Endothelial cell of umbilical vein (primary cell): ENCODE measurements at regions not wholly inside any gene's neighbourhood (a gene's known extent, or its start where the extent isn't known, plus 50 kb on each side); places are given as distances from the start of the nearest gene placed in this dataset.

Experiments used
- BruUV-seq: library from RNA; stranded (reverse); fragments of 400-500 nt; replicated peaks from 2 replicates; lab custom pipeline; 2021; lab: Mats Ljungman, UMichigan
- CTCF ChIA-PET: fragments of 300-600, 350-600 bp; sonication (Branson Sonifier 250); formaldehyde crosslinking; loops from one replicate; lab custom pipeline; 2021; ENCODE audit warnings: antibody characterized with exemption, inconsistent platforms; lab: Charles Lee
- POLR2A ChIA-PET: fragments of 300-600, 350-600 bp; sonication (Branson Sonifier 250); formaldehyde crosslinking; loops from one replicate; lab custom pipeline; 2021; ENCODE audit warnings: antibody characterized with exemption, inconsistent platforms; lab: Charles Lee
- DNase-seq: peaks from one replicate; pipeline ENCODE4 v3.0.0-alpha.2; 2011; ENCODE audit warnings: low read depth, low spot score
- FAIRE-seq: peaks from 2 replicates; lab custom pipeline; 2011; peaks lifted over from hg19 to GRCh38; lab: Jason Lieb, UNC
- H2AFZ ChIP-seq: 2 replicates; pipeline ENCODE4 v1.6.0; 2012; ENCODE audit warnings: low read depth, low read length, control low read depth, inconsistent platforms
- H3K27ac ChIP-seq: 2 replicates; pipeline ENCODE4 v1.5.1; 2011; ENCODE audit warnings: low read depth, mild to moderate bottlenecking, control low read depth, low read length, moderate library complexity; ENCODE audit not compliant: insufficient read depth
- H3K27me3 ChIP-seq, 2 experiments: 2 replicates each; pipeline versions ENCODE4 v1.6.0 to v1.6.1; 2011; ENCODE audit warnings: low read length in 2 of 2, mixed read lengths in 1 of 2; ENCODE audit not compliant: control insufficient read depth in 2 of 2, insufficient read depth in 2 of 2
- H3K36me3 ChIP-seq, 2 experiments: 2 replicates in 1 of 2; 3 replicates in 1 of 2; pipeline ENCODE4 v1.5.1; 2011; ENCODE audit warnings: low read length in 2 of 2, mild to moderate bottlenecking in 1 of 2, moderate library complexity in 1 of 2; ENCODE audit not compliant: control insufficient read depth in 2 of 2, insufficient read depth in 2 of 2; ENCODE audit errors: extremely low read depth in 1 of 2
- H3K4me1 ChIP-seq: 3 replicates; pipeline ENCODE4 v1.5.1; 2011; ENCODE audit warnings: mild to moderate bottlenecking, low read length; ENCODE audit not compliant: control insufficient read depth, insufficient read depth; ENCODE audit errors: extremely low read depth
- H3K4me2 ChIP-seq: 2 replicates; pipeline ENCODE4 v1.6.1; 2011; ENCODE audit warnings: low read length, control low read depth, mixed read lengths; ENCODE audit not compliant: insufficient read depth
- H3K4me3 ChIP-seq, 3 experiments: fragments of 200-600 bp in 1 of 3; sonication (generic), shearing (Covaris generic) in 1 of 3; replicated peaks in 1 of 3; 2 replicates each; pipeline ENCODE4 v1.5.1; 2011 to 2016; ENCODE audit warnings: control low read depth in 3 of 3, low read length in 3 of 3, mild to moderate bottlenecking in 2 of 3, inconsistent platforms in 1 of 3, low read depth in 1 of 3, moderate library complexity in 1 of 3; ENCODE audit not compliant: insufficient read depth in 1 of 3
- H3K79me2 ChIP-seq: 2 replicates; pipeline ENCODE4 v1.6.0; 2012; ENCODE audit warnings: low read length, inconsistent platforms; ENCODE audit not compliant: control insufficient read depth, insufficient read depth
- H3K9ac ChIP-seq: replicated peaks from 2 replicates; pipeline ENCODE3; 2011; ENCODE audit warnings: low read length, control low read depth; ENCODE audit not compliant: insufficient read depth; ENCODE audit errors: extremely low read depth
- H3K9me1 ChIP-seq: replicated peaks from 3 replicates; pipeline ENCODE4 v1.6.0; 2011; ENCODE audit warnings: mild to moderate bottlenecking, low read length; ENCODE audit not compliant: control insufficient read depth, insufficient read depth; ENCODE audit errors: extremely low read depth
- H3K9me3 ChIP-seq: replicated peaks from 2 replicates; pipeline ENCODE4 v1.5.1; 2012; ENCODE audit warnings: low read length, inconsistent platforms; ENCODE audit not compliant: control insufficient read depth, insufficient read depth
- H4K20me1 ChIP-seq: replicated peaks from 2 replicates; pipeline ENCODE3; 2011; ENCODE audit warnings: mild to moderate bottlenecking, low read length; ENCODE audit not compliant: control insufficient read depth, insufficient read depth; ENCODE audit errors: extremely low read depth
- EZH2 ChIP-seq: IDR thresholded peaks from 2 replicates; pipeline ENCODE4 v1.6.1; 2012; ENCODE audit warnings: borderline replicate concordance, low read depth, mild to moderate bottlenecking, moderate library complexity, low read length, inconsistent platforms; ENCODE audit not compliant: severe bottlenecking
- FOS ChIP-seq: IDR thresholded peaks from 2 replicates; pipeline ENCODE4 v1.6.1; 2011; ENCODE audit warnings: mild to moderate bottlenecking, low read length, moderate library complexity, borderline replicate concordance; ENCODE audit not compliant: insufficient read depth
- GATA2 ChIP-seq: IDR thresholded peaks from 2 replicates; pipeline ENCODE4 v1.7.0; 2011; ENCODE audit warnings: low read depth, mild to moderate bottlenecking, moderate library complexity, mixed read lengths, low read length; ENCODE audit not compliant: insufficient read length, insufficient read depth
- JUN ChIP-seq: IDR thresholded peaks from 2 replicates; pipeline ENCODE4 v1.6.1; 2011; ENCODE audit warnings: borderline replicate concordance, low read depth; ENCODE audit not compliant: insufficient read length, insufficient read depth
- MYC ChIP-seq: IDR thresholded peaks from one replicate; pipeline ENCODE4 v1.6.1; 2011; ENCODE audit warnings: mild to moderate bottlenecking, low read depth, low read length
- dilution Hi-C: fragments of 300-500 bp; cut with MboI; formaldehyde crosslinking; loops from one replicate; pipeline ENCODE4 v1.15.0; 2019; ENCODE audit warnings: low sequenced_read_pairs; ENCODE audit not compliant: extremely low pct_ligation_motif_present
- intact Hi-C: fragments of 100-400 bp; cut with micrococcal nuclease; formaldehyde crosslinking; loops from one replicate; pipeline ENCODE4 v1.10.0; 2022
- TF ChIP-seq, protein P1 (sequence below), 2 donors: IDR thresholded peaks; 1 replicate in 1 of 2; 2 replicates in 1 of 2; pipeline ENCODE4 v1.5.1; 2011; ENCODE audit warnings: low read length in 2 of 2, mild to moderate bottlenecking in 2 of 2, moderate library complexity in 2 of 2, control low read depth in 1 of 2, inconsistent platforms in 1 of 2, low read depth in 1 of 2; ENCODE audit not compliant: insufficient read depth in 1 of 2; ENCODE audit errors: extremely low read depth in 1 of 2

DNA sequence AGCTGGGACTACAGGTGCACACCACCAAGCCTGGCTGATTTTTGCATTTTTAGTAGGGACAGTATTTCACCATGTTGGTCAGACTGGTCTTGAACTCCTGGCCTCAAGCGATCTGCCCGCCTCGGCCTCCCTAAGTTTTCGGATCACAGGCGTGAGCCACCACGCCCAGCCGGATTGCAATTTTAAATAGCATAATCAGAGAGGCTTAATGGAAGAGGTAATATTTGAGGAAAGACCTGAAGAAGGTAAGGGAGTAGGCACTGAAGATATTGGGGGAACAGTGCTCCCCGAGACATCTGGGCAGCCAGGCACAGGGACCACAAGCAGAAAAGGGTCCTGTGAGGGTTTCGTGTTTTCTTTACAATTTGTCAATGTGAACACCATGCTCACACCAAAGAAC lies 61.4 kb upstream of the USP6NL start:
- H3K4me1 ChIP-seq = peaks cover 21% of the 10 kb centered on the region
- dilution Hi-C loops = no loop called here
- DNase-seq = no peak
- no peaks in the 10 kb centered on the region for H3K27me3 ChIP-seq
- H3K9ac ChIP-seq = no peak overlapping the region
- no peak for FAIRE-seq
- ChIA-PET CTCF (interaction anchor here (0.5 to 2.3 kb wide), 6 partner anchors 13 to 126 kb away, joined by 3 to 13 read pairs (median 4); no protein-coding TSS in a partner anchor), POLR2A (interaction anchor here (1.1 to 1.2 kb wide), 2 partner anchors 13 to 23 kb away, joined by 3 to 7 read pairs; no protein-coding TSS in a partner anchor)
- no peak overlapping the region for H3K27ac ChIP-seq
- no peaks in the 10 kb centered on the region for H3K9me1 ChIP-seq
- H3K4me2 ChIP-seq = no peak overlapping the region
- H3K9me3 ChIP-seq = no peaks in the 10 kb centered on the region
- no peak overlapping the region for H3K4me3 ChIP-seq
- no TSS peak for BruUV-seq
- no peak overlapping the region for H2AFZ ChIP-seq
- TF ChIP-seq MYC = no peak
- no peak for TF ChIP-seq GATA2
- TF ChIP-seq, protein P1, sequence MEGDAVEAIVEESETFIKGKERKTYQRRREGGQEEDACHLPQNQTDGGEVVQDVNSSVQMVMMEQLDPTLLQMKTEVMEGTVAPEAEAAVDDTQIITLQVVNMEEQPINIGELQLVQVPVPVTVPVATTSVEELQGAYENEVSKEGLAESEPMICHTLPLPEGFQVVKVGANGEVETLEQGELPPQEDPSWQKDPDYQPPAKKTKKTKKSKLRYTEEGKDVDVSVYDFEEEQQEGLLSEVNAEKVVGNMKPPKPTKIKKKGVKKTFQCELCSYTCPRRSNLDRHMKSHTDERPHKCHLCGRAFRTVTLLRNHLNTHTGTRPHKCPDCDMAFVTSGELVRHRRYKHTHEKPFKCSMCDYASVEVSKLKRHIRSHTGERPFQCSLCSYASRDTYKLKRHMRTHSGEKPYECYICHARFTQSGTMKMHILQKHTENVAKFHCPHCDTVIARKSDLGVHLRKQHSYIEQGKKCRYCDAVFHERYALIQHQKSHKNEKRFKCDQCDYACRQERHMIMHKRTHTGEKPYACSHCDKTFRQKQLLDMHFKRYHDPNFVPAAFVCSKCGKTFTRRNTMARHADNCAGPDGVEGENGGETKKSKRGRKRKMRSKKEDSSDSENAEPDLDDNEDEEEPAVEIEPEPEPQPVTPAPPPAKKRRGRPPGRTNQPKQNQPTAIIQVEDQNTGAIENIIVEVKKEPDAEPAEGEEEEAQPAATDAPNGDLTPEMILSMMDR (IDR thresholded peaks at IDR 0.05; ENCODE audit: extremely low read depth in 1 of 2, insufficient read depth in 1 of 2, low read depth in 1 of 2, low read length in 2 of 2) = no peak
- TF ChIP-seq FOS = no peak
- no peak for TF ChIP-seq JUN
- H3K79me2 ChIP-seq = no peaks in the 10 kb centered on the region
- H4K20me1 ChIP-seq = no peaks in the 10 kb centered on the region
- intact Hi-C loops = no loop called here
- H3K36me3 ChIP-seq = no peaks in the 10 kb centered on the region

DNA sequence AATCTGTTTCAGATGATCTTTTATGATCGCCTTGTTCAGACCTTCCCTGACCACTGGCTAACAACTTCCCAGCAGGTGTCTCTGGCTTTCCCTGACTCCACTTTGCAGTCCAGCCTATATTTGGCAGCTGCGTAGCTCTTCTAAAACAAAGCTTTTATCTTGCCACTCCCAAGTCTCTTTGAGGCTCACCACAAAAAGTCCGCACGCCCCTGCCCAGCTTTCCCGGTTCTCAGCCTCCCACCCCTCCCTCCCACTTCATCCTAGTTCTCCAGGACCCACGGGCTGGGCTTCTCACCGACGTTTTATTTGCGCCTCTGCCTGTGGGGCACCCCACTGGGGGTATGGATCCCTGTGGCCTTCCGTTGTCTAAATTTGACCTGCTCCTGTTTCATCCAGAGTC lies 58.9 kb upstream of the USP6NL start:
- dilution Hi-C loops (no loop called here), intact Hi-C loops (no loop called here)
- Histone ChIP-seq H3K4me2 (no peak overlapping the region), H3K9me1 (no peaks in the 10 kb centered on the region), H4K20me1 (no peaks in the 10 kb centered on the region), H3K9me3 (no peaks in the 10 kb centered on the region), H3K36me3 (no peaks in the 10 kb centered on the region), H2AFZ (no peak overlapping the region), H3K9ac (no peak overlapping the region), H3K27me3 (peaks cover 5% of the 10 kb centered on the region in 2 experiments), H3K79me2 (no peaks in the 10 kb centered on the region), H3K4me1 (peaks cover 21% of the 10 kb centered on the region), H3K27ac (no peak overlapping the region), H3K4me3 (no peak overlapping the region)
- no peak for TF ChIP-seq JUN
- no peak for TF ChIP-seq GATA2
- TF ChIP-seq EZH2 = no peak
- no peak for TF ChIP-seq MYC
- DNase-seq = no peak
- ChIA-PET POLR2A (no interaction called here), CTCF (interaction anchor here (1.3 kb wide), 1 partner anchor 55 kb away, joined by 8 read pairs; no protein-coding TSS in a partner anchor)
- no TSS peak for BruUV-seq
- no peak for FAIRE-seq
